ENCODE measurements at regions not wholly inside any gene's neighbourhood (a gene's known extent, or its start where the extent isn't known, plus 50 kb on each side); places are given as distances from the start of the nearest gene placed in this dataset.

GRCh38 chr5:110150199-110150598 is 460.5 kb downstream of the MAN2A1 start:
- H3K9ac ChIP-seq (replicated peaks in 1 of 4; ENCODE audit: extremely low read depth in 1 of 4, low read depth in 3 of 4, low read length in 3 of 4) = no peak overlapping the region
- no peaks in the 10 kb centered on the region for H3K79me1 ChIP-seq (ENCODE audit: low read depth, low read length)
- H2BK120ac ChIP-seq (replicated peaks; ENCODE audit: low read depth, low read length) = no peak overlapping the region
- FAIRE-seq = no peak
- no peak overlapping the region for H3K14ac ChIP-seq (ENCODE audit: insufficient read length)
- no peak for DNase-seq (ENCODE audit: low read depth in 1 of 2, low spot score in 2 of 2)
- no peak overlapping the region for H3K23ac ChIP-seq (ENCODE audit: insufficient read length)
- H2BK20ac ChIP-seq (ENCODE audit: low read length) = no peak overlapping the region
- 89% methylated on average over 5 of the region's 5 CpGs; no CpG with 5 or more reads in 1 of the 2 experiments for WGBS, 2 experiments (ENCODE audit: extremely low coverage in 1 of 2, insufficient coverage in 1 of 2, insufficient read length in 1 of 2, insufficient replicate concordance in 2 of 2, low coverage in 1 of 2, low lambda C conversion rate in 2 of 2, missing lambda C conversion rate in 1 of 2)
- H3K79me2 ChIP-seq (ENCODE audit: control insufficient read depth in 1 of 2, insufficient read depth in 2 of 2, low read length in 2 of 2) = no peaks in the 10 kb centered on the region
- H3K36me3 ChIP-seq (ENCODE audit: control insufficient read depth in 2 of 4, insufficient read depth in 4 of 4, low read length in 3 of 4) = no peaks in the 10 kb centered on the region
- no peak overlapping the region for H2BK12ac ChIP-seq (ENCODE audit: low read depth, low read length)
- H2AK5ac ChIP-seq (ENCODE audit: low read depth, low read length) = no peak overlapping the region
- H3K27me3 ChIP-seq (replicated peaks in 1 of 4; ENCODE audit: control insufficient read depth in 3 of 4, extremely low read depth in 1 of 4, insufficient read depth in 3 of 4, low read length in 3 of 4) = no peaks in the 10 kb centered on the region
- H3K56ac ChIP-seq (replicated peaks; ENCODE audit: insufficient read length, low read depth, low read length) = no peak overlapping the region
- no peaks in the 10 kb centered on the region for H4K20me1 ChIP-seq (replicated peaks in 1 of 2; ENCODE audit: control insufficient read depth in 1 of 2, insufficient read depth in 2 of 2, low read length in 2 of 2)
- H3K9me3 ChIP-seq (ENCODE audit: insufficient read depth in 2 of 2, low read depth in 1 of 2, low read length in 1 of 2) = no peaks in the 10 kb centered on the region
- no peaks in the 10 kb centered on the region; the same call in 1 of the 2 replicates for H3K23me2 ChIP-seq (ENCODE audit: low read depth, low read length)
- no peak overlapping the region for H2BK15ac ChIP-seq (ENCODE audit: low read length)
- ChIA-PET POLR2A (ENCODE audit: partially characterized antibody) (interaction anchor here (0.6 kb wide), 1 partner anchor 385 kb away, joined by 3 read pairs; no protein-coding TSS in a partner anchor), CTCF (ENCODE audit: partially characterized antibody) (interaction anchor here (1.1 kb wide), 1 partner anchor 96 kb away, joined by 3 read pairs; no protein-coding TSS in a partner anchor)
- H3K27ac ChIP-seq (ENCODE audit: low read depth, low read length) = no peak overlapping the region
- H2BK5ac ChIP-seq (ENCODE audit: low read depth, low read length) = no peak overlapping the region
- H4K5ac ChIP-seq (ENCODE audit: insufficient read length, low read depth, low read length) = no peak overlapping the region
- H3K18ac ChIP-seq (ENCODE audit: extremely low read depth, low read length) = no peak overlapping the region
- no peak overlapping the region for H3K4ac ChIP-seq (replicated peaks; ENCODE audit: insufficient read length, low read depth, low read length)
- no peak overlapping the region for H4K91ac ChIP-seq (replicated peaks; ENCODE audit: insufficient read length, low read length)
- no peak overlapping the region for H3K4me3 ChIP-seq (ENCODE audit: extremely low read depth in 1 of 4, insufficient read depth in 2 of 4, low read depth in 3 of 4, low read length in 4 of 4)
- no peak overlapping the region for H4K8ac ChIP-seq (ENCODE audit: extremely low read depth, insufficient read depth, low read length)
- H3K4me1 ChIP-seq (replicated peaks in 1 of 4; ENCODE audit: control insufficient read depth in 3 of 4, insufficient read depth in 4 of 4, low read length in 3 of 4) = no peaks in the 10 kb centered on the region
- H3K4me2 ChIP-seq (ENCODE audit: insufficient read depth in 1 of 2, low read depth in 2 of 2, low read length in 2 of 2) = no peak overlapping the region
- H2AFZ ChIP-seq (ENCODE audit: low read length) = no peak overlapping the region
- TF ChIP-seq NRF1 (IDR thresholded peaks at IDR 0.05; ENCODE audit: low read depth, low read length) = no peak
- no peak for TF ChIP-seq SIX5 (IDR thresholded peaks at IDR 0.05; ENCODE audit: low read depth, low read length)
- TF ChIP-seq RNF2 (IDR thresholded peaks at IDR 0.05; ENCODE audit: borderline replicate concordance, low read depth, low read length, missing control alignments, poor library complexity, severe bottlenecking) = no peak
- no peak for TF ChIP-seq FOSL1 (IDR thresholded peaks at IDR 0.05; ENCODE audit: insufficient read depth, low read depth, low read length)
- no peak for TF ChIP-seq CBX8 (IDR thresholded peaks at IDR 0.05; ENCODE audit: borderline replicate concordance, low read depth, low read length)
- TF ChIP-seq EZH2 (IDR thresholded peaks at IDR 0.05; ENCODE audit: low read depth, low read length, severe bottlenecking) = no peak
- no peak for TF ChIP-seq TAF1 (IDR thresholded peaks at IDR 0.05; ENCODE audit: low read depth, low read length)
- TF ChIP-seq KDM1A (IDR thresholded peaks at IDR 0.05; ENCODE audit: borderline replicate concordance, low read length) = no peak
- no peak for TF ChIP-seq ATF3 (IDR thresholded peaks at IDR 0.05; ENCODE audit: insufficient read depth, low read depth, low read length)
- TF ChIP-seq RAD21 (IDR thresholded peaks at IDR 0.05 in 1 of 2, conservative IDR thresholded peaks at IDR 0.05 in 1 of 2; ENCODE audit: low read depth in 2 of 2, low read length in 2 of 2) = no peak
- no peak for TF ChIP-seq HDAC6 (IDR thresholded peaks at IDR 0.05; ENCODE audit: low read depth, low read length)
- no peak for TF ChIP-seq KDM4A (IDR thresholded peaks at IDR 0.05; ENCODE audit: low read depth, low read length, severe bottlenecking)
- no peak for TF ChIP-seq HDAC2 (IDR thresholded peaks at IDR 0.05; ENCODE audit: borderline replicate concordance in 1 of 2, low read depth in 2 of 2, low read length in 2 of 2)
